HK-2 (cell line): ENCODE measurements at regions not wholly inside any gene's neighbourhood (a gene's known extent, or its start where the extent isn't known, plus 50 kb on each side); places are given as distances from the start of the nearest gene placed in this dataset.

Source experiments
- DNase-seq: peaks from one replicate; pipeline ENCODE4 v3.0.0-alpha.2; 2018; ENCODE audit not compliant: unreplicated experiment

DNA sequence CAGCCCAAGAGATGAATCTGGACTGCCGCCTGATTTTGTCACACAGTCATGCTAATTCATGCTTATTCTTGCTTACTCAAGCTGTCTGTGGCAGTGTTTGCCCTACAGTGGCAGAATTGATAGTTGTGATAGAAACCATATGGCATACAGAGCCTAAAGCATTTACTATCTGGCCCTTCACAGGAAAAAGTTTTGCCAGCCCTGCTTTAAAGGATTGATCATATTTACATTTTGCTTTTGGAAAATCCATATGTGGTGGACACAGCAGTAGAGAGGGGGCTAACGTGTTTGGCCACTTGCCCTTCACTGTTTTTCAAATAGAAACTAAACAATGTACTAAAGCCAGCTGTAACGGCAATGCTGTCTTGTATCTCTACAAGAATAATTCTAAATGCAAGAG lies 974.0 kb upstream of the GHITM start:
- DNase-seq = no peak

DNA sequence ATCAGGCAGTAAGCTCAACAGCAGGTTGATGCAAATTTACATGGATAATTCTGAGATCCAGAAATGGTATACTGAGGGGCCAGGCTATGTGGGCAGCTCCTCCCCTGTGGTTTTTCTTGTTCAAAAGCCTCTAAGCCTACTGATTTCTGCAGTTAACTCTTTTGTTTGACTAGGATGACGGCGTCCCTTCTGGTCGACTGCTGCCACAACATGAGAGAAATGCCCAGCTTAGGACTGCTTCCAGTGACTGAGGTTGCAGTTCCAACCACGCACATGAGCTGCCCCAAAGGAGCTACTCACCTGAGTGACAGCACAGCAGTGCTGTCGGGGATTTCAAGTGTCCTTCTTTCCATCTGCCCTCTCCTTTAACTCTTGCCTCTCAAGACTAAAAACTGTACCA lies 973.0 kb upstream of the GHITM start:
- no peak for DNase-seq

DNA sequence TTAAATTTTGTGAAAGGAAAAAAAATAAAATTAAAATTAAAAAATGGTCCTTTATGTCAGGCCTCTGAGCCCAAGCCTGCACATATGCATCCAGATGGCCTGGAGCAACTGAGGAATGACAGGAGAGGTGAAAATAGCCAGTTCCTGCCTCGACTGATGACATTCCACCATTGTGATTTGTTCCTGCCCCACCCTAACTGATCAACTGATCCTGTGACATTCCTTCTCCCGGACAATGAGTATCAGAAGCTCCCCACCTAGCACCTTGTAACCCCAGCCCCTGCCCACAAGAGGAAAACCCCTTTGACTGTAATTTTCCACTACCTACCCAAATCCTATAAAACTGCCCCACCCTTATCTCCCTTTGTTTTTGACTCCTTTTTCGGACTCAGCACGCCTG lies 972.2 kb upstream of the GHITM start:
- DNase-seq = no peak

DNA sequence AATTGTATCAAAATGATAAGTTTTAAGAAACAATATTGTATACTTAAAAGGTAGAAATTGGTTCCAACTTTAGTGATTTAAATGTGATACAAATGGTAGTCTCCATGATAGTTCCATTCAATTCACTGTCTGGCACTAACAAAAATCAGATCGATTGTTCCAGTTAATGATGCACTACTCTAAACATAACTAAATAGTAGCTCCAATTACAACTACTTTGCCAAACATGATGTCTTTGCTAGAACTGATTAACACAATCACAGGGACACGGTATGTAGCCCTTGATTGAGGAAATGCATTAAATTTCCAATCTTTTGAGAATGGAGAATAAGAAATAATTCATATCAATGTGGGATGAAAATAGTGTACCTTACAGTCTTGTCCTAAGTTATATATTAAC lies 962.4 kb upstream of the GHITM start:
- no peak for DNase-seq

DNA sequence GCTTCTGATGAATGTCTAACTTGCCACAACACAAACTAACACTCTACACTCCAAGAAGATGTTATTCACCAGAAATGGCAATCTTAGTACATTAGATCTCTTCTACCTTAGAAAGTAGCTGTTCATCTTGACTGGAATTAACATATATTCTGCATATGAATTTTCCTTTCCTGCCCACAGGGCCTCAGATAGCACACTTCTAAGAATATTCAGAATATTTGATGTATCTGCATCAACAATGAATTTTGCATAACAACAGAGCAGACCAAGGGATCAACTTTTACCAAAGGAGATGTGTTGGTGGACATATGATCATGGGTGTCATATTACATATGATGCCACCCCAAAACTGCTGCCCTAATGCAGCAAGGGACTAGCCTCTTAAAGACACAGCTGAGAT lies 960.8 kb upstream of the GHITM start:
- DNase-seq = no peak

DNA sequence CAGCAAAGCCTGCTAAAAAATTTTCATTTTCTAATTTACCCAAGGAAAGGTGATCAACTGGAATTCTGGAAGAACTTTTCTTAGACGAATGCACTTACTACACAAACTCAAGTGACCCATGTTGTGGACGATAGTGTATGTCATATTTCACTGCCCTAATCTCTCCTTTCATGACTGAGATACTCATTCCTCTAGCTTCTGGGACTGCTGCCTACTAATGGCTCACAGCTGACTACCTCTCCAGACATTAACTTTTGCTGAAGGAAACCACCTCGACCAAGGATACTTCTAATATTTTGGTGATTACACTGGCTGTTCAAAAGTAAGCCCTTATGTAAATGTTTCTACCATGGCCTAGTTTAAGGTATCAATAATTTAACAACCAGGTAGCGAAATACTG lies 959.9 kb upstream of the GHITM start:
- no peak for DNase-seq

DNA sequence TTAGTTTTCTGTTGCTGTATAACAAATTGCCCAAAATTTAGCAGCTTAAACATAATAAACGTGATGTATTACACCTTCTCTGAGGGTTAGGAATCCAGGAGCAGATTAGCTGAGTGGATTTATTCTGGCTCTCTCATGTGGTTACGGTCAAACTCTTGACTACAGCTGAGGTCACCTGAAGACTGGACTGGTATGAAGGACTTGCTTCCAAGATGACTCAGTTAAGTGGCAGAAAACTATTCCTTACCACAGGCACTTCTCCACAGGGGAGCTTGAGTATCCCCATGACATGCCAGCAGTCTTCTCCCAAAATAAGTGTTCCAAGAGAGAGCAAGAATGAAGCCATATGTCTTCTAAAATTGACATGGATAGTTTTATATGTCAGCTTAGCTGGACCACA lies 957.2 kb upstream of the GHITM start:
- DNase-seq = no peak

DNA sequence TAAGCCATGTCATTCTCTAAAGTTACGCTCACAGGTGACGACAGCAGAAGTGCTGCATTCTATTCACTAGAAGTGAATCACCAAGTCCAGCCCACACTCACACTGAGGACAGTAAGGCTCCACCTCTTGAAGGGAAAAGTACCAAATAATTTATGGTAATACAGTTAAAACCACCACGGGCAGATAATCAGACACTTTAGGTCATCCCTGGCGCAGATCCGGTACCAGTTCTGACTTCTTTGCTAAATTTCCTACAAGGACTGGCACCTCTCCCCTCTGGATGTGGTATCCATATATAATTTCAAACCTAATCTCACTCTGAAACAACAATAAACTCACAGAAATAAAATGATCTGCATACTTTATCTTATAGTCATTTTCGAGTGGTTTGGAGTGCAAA lies 954.7 kb upstream of the GHITM start:
- no peak for DNase-seq

DNA sequence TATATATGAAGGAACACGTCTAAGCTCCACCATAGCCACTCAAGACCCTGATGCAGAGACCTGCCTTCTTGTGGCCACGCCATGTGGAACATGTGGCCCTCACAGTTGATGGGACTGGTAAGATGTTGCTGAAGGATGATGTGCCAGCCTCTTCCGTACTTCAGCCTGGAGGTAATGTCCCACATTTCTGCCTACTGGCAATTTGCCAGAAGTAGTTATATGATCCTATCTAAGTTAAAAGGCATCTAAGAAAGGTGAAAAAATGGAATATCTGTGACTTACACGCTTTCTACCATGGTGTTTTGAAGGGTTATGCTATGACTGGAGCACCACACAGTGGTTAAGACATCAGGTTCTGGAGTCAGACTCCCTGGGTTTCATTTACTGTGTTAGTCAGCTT lies 948.7 kb upstream of the GHITM start:
- no peak for DNase-seq

DNA sequence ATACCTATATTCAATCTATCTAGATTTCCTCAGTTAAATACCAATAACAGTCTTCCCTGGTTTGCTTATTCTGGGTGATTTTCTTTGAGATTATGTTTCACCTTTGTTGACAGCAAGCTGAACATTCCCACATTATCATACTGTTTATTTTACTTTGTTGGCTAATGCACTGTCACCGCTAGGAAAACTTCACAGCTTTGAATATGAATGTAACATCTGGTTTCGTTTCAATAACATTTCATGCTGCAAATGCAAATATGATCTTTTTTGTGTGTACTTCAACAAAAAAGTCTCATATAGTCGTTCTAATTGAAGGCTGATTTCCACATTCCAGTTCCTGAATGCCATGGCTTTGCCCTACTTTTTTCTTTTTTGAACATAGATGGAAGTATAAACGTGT lies 946.3 kb upstream of the GHITM start:
- no peak for DNase-seq

DNA sequence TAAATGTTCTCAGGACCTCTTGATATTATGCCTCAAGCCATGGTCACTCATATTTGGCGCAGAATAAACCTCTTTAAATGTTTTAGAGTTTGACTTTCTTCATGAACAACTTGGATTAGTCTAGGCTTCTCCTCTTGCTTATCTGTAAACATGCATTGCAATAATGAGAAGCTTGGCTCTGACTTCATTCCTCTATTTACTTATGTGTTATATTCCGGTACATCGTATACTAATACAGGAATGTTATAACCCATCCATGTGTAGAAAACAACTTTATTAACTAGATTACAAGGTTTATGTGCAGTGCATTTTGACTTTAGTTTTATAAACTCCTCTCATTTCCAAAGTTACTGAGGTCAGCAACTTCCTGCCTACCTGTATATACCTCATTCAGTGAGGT lies 944.3 kb upstream of the GHITM start:
- DNase-seq = no peak

DNA sequence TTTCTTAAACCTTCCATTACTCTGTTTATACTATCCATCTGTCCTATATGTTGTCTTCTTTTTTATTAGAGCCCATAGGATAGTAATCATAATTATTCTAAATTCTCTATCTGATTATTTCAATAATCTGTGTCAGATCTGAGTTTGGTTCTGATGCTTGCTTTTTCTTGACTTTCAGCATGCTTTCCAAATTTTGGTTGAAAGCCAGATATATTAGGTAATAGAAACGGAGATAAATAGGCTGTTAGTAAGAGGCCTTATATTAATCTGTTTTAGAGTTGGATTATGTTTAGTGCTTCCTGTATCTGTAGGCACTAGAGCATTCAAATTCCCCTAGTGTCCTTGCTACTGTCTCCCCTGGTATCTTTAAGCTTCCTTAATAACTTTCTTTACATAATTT lies 939.9 kb upstream of the GHITM start:
- DNase-seq = no peak

DNA sequence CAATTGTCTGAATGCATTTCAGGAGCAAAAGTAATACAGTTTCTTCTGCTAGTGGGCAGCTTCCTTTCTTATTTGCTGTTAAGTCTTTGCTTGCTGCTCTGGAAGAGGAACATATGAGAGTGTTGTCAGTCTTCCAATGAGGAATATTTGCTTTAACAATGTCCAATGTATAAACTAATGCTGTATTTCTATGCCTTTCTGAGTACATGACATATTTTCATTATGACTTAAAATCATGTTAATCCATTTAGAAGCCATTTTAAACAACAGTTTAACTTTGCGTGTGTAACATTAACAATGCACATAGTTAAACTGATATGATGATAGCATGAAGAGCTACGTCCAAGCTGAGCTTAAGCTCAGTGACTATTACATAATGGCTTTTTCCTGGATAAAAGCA lies 933.4 kb upstream of the GHITM start:
- no peak for DNase-seq

DNA sequence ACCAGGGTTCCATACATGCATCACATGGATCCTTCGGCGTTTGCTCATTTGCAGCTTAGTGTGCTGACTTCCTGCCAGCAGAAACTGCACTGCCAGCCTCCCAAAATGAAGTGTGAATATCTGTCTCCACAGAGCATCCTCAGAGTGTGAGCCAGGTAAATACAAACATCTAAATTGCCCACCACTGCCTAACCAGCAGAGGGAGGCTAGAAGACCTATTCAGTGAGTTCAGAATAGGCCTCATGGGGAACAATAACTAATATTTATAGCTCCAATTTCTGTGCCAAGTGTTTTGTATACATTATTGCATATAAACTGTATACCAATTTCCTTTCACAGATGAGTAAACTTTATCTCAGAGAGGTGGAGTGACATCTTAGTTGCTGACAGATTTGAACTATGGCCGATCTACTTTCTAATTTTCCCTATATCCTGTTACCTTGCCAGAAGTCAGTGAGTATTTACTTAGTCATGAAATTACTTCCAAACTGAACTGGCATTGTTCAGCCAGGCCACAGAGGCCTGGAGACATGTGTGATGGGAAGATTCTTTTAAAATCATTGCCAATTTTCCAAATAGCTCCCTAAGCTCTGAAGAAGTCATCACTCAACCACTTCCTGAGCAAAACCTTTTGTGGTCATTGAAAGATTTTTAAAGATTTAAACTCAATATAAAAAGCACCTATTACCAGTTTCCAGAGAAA lies 926.5 kb upstream of the GHITM start:
- no peak for DNase-seq

DNA sequence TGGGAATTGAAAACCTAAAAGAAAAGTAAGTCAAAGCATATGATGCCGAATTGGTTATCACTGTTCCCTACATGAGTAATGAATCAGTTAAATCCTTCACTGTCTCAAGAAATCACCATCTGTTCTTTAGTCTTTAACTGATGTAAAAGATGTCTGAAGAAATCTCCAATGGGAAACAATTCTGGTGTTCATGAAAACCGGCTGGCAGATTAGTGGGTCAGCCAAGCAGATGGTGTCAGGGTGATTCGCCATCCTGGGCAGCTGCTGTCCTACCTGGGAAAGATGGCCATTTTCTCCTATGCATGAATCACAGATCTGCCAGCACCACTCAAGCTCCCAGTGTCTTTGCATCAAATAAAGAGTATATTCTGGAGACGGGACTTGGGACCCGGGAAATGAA lies 925.2 kb upstream of the GHITM start:
- DNase-seq = no peak

DNA sequence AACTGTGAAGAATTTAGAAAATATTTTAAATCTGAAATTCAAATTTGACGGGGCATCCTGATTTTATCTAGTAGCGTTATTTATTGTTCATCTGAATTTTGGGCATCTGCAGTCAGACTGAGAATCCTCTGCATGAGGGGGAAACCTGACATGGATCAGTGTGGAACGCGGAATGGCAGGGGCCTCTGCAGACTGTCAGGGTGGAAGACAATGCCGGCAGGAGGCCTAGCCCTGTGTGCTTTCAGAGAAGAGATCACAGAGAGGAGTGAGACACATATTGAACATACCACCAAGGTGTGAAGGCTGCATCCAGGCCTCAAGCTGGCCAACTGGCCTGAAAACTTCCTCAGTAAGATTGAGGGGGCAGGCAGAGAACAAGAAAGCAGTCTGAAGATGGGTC lies 921.1 kb upstream of the GHITM start:
- no peak for DNase-seq

DNA sequence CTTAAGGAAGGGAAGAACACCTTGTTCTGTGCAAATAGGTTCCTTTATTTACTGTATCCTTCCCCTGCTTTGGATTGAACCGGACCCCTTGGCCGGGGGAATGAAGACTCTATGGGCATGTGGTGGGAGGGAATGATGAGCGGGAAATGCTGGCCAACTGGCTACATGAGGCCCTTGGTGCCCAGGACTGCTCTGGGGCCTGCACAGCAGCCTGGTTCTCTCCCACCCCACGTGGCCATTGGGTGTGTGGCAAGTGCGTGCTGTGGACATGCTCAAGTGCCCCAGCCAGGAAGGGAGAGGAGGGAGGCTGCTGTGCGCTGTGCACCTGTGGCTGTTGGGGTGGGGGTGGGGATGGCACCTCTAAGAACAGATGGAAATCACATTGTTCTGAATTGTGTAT lies 917.0 kb upstream of the GHITM start:
- no peak for DNase-seq

DNA sequence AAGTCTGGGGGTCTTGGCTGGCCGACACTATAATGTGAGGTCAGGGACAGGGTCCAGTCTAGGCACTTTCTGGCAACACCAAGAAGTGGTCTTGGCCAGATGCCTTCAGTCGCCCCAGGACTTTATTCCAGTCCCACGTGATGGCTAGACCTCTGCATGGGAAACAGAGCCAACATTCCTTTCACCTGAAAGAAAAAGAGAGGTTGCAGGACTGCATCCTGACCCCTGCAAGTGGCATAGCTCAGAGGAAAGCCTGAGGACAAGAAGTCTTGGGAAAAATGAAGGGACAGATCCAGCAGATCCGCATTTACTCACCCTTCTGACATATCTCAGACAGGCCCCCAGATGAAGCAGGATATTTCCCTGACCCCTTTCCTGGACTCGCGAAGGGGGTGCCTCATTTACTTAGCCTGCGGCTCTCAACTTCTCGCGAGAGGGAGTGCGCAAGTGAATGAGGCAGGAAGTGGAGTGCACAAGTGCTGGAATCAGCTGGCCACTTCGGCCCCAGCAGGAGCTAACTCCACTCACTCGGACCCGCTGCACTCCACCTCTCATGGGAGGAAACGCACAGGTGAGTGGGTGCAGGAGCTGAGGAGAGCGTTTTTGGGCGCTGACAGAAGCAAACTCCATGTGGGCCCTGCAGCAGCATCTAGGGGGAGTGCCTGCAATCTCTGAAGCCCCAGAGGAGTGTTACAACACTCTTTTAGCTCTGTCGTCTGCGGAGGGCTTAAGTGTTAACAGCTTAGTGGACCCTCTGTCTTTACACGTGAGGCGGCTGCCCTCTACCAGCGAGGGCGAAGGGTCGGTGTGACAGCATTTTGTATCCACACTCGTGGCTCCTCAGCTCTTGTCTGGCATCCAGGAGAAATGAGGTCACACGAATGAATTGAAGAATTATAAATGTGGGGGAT lies 916.2 kb upstream of the GHITM start:
- DNase-seq = no peak

DNA sequence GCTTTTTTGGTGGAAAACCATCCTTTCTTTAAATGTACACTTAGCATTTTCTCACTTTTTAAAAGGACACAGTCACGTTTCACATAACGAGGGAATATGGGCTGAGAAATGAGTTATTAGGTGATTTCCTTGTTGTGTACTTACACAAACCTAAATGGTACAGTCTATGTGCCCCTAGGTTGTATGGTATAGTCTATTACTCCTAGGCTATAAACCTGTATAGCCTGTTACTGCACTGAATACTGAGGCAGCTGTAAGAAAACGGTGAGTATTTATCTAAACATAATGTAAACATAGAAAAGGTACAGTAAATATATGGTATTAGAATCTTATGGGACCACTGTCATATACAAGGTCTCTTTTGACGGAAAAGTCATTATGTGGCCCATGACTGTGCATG lies 913.5 kb upstream of the GHITM start:
- DNase-seq = no peak

DNA sequence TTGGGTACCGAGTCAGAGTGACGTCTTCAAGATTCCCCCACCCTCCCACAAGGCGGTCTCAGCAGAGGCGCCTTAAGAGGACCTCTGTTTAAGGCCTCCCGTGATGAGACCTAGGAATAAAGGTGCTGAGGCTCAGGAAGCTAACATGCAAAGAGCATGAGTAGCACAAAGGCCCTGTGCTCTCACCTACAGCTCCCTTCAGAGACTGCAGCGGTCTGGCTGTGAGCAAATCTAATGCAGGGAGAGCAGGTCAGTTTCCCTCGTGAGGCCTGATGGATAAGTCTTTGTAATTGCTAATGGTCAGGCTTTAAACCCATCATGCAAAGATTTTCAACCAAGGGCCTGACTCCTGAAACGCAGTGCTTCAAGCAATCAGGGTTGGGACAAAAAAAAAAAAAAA lies 909.3 kb upstream of the GHITM start:
- DNase-seq = no peak

DNA sequence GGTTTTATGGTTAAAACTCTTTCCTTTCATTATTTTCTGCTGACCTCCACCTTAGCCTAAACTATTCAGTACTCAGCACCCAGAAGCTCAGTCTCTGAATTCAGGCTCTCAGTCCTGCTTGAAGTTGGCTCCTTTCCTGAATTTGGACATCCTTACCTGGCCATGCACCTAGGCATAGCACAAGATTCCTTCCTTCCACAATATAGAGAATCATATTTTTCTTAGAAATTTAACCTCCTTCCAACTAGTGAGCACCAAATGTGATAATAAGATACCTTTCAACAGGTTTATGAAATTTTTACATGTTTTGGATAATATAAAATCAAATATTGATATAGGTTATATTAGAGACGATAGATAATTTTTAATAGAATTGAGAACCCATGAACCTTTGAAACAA lies 905.6 kb upstream of the GHITM start:
- no peak for DNase-seq

DNA sequence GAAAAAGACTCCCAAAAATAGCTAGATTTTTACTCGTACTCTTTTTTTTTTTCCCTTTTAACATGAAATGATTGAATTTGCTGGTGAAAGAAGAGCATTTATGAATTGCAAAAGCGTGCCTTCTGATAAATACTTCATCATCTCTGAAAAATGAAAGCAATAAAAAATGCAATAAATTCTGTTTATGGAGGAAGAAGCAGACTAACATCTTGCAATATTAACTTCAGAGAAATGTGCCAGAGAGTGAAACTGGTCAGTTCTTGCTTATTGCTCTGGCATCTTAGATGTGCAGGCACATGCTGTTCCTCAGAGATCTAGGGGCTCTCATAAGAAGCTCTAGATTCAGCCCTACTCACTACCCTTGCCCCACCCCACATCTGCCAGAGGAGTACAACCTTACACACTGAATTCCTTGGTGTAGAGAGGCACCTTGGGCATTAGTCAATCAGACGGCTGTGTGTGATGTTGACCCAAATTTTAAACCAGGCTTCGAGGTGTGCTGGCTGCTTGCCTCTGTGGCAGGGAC lies 891.1 kb upstream of the GHITM start:
- no peak for DNase-seq

DNA sequence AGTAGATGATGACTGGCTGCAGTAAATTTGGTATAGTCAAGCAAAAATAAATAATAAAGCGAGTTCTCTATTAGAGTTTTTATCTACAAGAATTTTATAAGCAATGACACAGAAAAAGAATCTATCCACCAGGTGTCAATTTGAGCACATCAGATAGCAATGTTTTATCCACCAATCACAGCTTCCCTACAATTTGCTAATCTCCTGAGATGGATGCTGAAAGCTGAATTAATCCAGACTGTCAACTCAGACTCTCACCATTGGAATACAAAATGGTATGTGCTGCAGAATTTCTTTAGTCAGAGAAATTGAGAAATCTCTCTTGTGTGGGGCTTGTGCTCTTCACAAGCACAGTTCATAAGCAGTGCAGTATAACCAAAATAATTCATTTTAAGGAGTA lies 888.9 kb upstream of the GHITM start:
- no peak for DNase-seq
